Bronchial epithelial cell (primary cell): ENCODE measurements at regions not wholly inside any gene's neighbourhood (a gene's known extent, or its start where the extent isn't known, plus 50 kb on each side); places are given as distances from the start of the nearest gene placed in this dataset.
A peak's percentile ranks its signal among the peaks of the same experiment; 100 is the strongest.

Source experiments
- DNase-seq: peaks from one replicate; pipeline ENCODE4 v3.0.0-alpha.2; 2010; ENCODE audit warnings: low read depth
- FAIRE-seq: peaks from 2 replicates; lab custom pipeline; 2011; peaks lifted over from hg19 to GRCh38; lab: Jason Lieb, UNC
- H3K27me3 ChIP-seq: 2 replicates; pipeline ENCODE4 v1.5.1; 2011; ENCODE audit warnings: low read length; ENCODE audit not compliant: control insufficient read depth, insufficient read depth
- H3K36me3 ChIP-seq: 2 replicates; pipeline ENCODE4 v1.5.1; 2011; ENCODE audit warnings: low read length; ENCODE audit not compliant: control insufficient read depth, insufficient read depth
- H3K4me3 ChIP-seq: 2 replicates; pipeline ENCODE4 v1.5.1; 2011; ENCODE audit warnings: mild to moderate bottlenecking, low read depth, low read length, control low read depth
- CTCF ChIP-seq: IDR thresholded peaks from 2 replicates; pipeline ENCODE4 v1.5.1; 2011; ENCODE audit warnings: mild to moderate bottlenecking, moderate library complexity, low read length, control low read depth, inconsistent platforms; ENCODE audit not compliant: insufficient read depth, severe bottlenecking

GRCh38 chr4:181541396-181541795 is 701.8 kb upstream of the TENM3 start:
- Histone ChIP-seq H3K36me3 (no peaks in the 10 kb centered on the region), H3K27me3 (no peaks in the 10 kb centered on the region), H3K4me3 (no peak overlapping the region)
- no peak for DNase-seq
- FAIRE-seq = no peak
- TF ChIP-seq CTCF = no peak

GRCh38 chr4:181548873-181549575 is 694.2 kb upstream of the TENM3 start:
- Histone ChIP-seq H3K4me3 (no peak overlapping the region), H3K27me3 (no peaks in the 10 kb centered on the region), H3K36me3 (no peaks in the 10 kb centered on the region)
- DNase-seq = peak; percentile 66
- FAIRE-seq = no peak
- no peak for TF ChIP-seq CTCF

- no peak for TF ChIP-seq CTCF
- no peak for FAIRE-seq
- no peak for DNase-seq
- Histone ChIP-seq H3K36me3 (no peaks in the 10 kb centered on the region), H3K4me3 (no peak overlapping the region), H3K27me3 (no peaks in the 10 kb centered on the region)
Observed at GRCh38 chr4:181549576-181550188, 693.5 kb upstream of the TENM3 start.

- DNase-seq (no peak), FAIRE-seq (no peak)
- TF ChIP-seq CTCF = no peak
- Histone ChIP-seq H3K36me3 (no peaks in the 10 kb centered on the region), H3K4me3 (no peak overlapping the region), H3K27me3 (no peaks in the 10 kb centered on the region)
Observed at GRCh38 chr4:181550381-181550780, 692.8 kb upstream of the TENM3 start.

- TF ChIP-seq CTCF = no peak
- FAIRE-seq (no peak), DNase-seq (peak; percentile 6)
- no peak overlapping the region for H3K4me3 ChIP-seq
- H3K27me3 ChIP-seq = no peaks in the 10 kb centered on the region
- no peaks in the 10 kb centered on the region for H3K36me3 ChIP-seq
Observed at GRCh38 chr4:181559637-181560036, 683.6 kb upstream of the TENM3 start.
